ENCODE measurements at regions not wholly inside any gene's neighbourhood (a gene's known extent, or its start where the extent isn't known, plus 50 kb on each side); places are given as distances from the start of the nearest gene placed in this dataset.
A peak's percentile ranks its signal among the peaks of the same experiment; 100 is the strongest.

- no peaks in the 10 kb centered on the region for H3K36me3 ChIP-seq (ENCODE audit: insufficient read depth, low read length)
- Mint-ChIP-seq H3K27me3 (ENCODE audit: low read depth, unreplicated experiment) (no peaks in the 10 kb centered on the region), H3K9me3 (ENCODE audit: unreplicated experiment) (no peaks in the 10 kb centered on the region), H3K36me3 (ENCODE audit: low read depth, unreplicated experiment) (no peaks in the 10 kb centered on the region), H3K4me1 (ENCODE audit: low read depth, unreplicated experiment) (no peaks in the 10 kb centered on the region), H3K4me3 (ENCODE audit: unreplicated experiment) (no peak overlapping the region), H3K27ac (ENCODE audit: unreplicated experiment) (no peak overlapping the region)
- no peaks in the 10 kb centered on the region for H4K20me1 ChIP-seq (ENCODE audit: insufficient read depth, low read length)
- FAIRE-seq (no peak), DNase-seq (ENCODE audit: low read depth) (peak; percentile 18)
- H3K27me3 ChIP-seq (ENCODE audit: insufficient read depth, low read length), result no peaks in the 10 kb centered on the region
- H3K79me2 ChIP-seq (ENCODE audit: insufficient read depth, low read length), result no peaks in the 10 kb centered on the region
- no peak overlapping the region for H2AFZ ChIP-seq (ENCODE audit: low read depth, low read length)
- H3K4me2 ChIP-seq (ENCODE audit: low read length), result no peak overlapping the region
- H3K4me1 ChIP-seq (ENCODE audit: insufficient read depth, low read length), result no peaks in the 10 kb centered on the region
- no peak overlapping the region for H3K27ac ChIP-seq (ENCODE audit: low read depth, low read length)
- no peak for TF ChIP-seq CTCF (IDR thresholded peaks at IDR 0.05; ENCODE audit: insufficient read depth, low read depth, low read length)
- TF ChIP-seq EZH2 (IDR thresholded peaks at IDR 0.05; ENCODE audit: insufficient read depth, low read length), result no peak
- no peak overlapping the region for H3K4me3 ChIP-seq (ENCODE audit: insufficient read depth, low read depth, low read length)
- H3K9me3 ChIP-seq (ENCODE audit: insufficient read depth, low read depth, low read length), result no peaks in the 10 kb centered on the region
- no peak overlapping the region for H3K9ac ChIP-seq (ENCODE audit: low read length)
These were observed 2104.9 kb downstream of the PCDH9 start for GRCh38 chr13:65125236-65125635.

GRCh38 chr13:65112531-65112941 is 2117.6 kb downstream of the PCDH9 start:
- FAIRE-seq (peak; percentile 67), DNase-seq (ENCODE audit: low read depth) (peak; percentile 53)
- H3K36me3 Mint-ChIP-seq (ENCODE audit: low read depth, unreplicated experiment), result no peaks in the 10 kb centered on the region

More at GRCh38 chr13:65112531-65112941, 2117.6 kb downstream of the PCDH9 start:
- H3K27me3 Mint-ChIP-seq (ENCODE audit: low read depth, unreplicated experiment), result no peaks in the 10 kb centered on the region
- H3K4me1 Mint-ChIP-seq (ENCODE audit: low read depth, unreplicated experiment), result peaks cover 11% of the 10 kb centered on the region
- Histone ChIP-seq H3K9ac (ENCODE audit: low read length) (no peak overlapping the region), H2AFZ (ENCODE audit: low read depth, low read length) (no peak overlapping the region), H3K27ac (ENCODE audit: low read depth, low read length) (peak overlapping the region; percentile 34), H3K4me1 (ENCODE audit: insufficient read depth, low read length) (peaks cover 9% of the 10 kb centered on the region), H3K36me3 (ENCODE audit: insufficient read depth, low read length) (no peaks in the 10 kb centered on the region), H3K79me2 (ENCODE audit: insufficient read depth, low read length) (no peaks in the 10 kb centered on the region), H3K4me3 (ENCODE audit: insufficient read depth, low read depth, low read length) (no peak overlapping the region), H3K9me3 (ENCODE audit: insufficient read depth, low read depth, low read length) (no peaks in the 10 kb centered on the region), H4K20me1 (ENCODE audit: insufficient read depth, low read length) (no peaks in the 10 kb centered on the region), H3K27me3 (ENCODE audit: insufficient read depth, low read length) (no peaks in the 10 kb centered on the region), H3K4me2 (ENCODE audit: low read length) (peak overlapping the region; percentile 66)
- H3K4me3 Mint-ChIP-seq (ENCODE audit: unreplicated experiment), result no peak overlapping the region
- no peak for TF ChIP-seq CTCF (IDR thresholded peaks at IDR 0.05; ENCODE audit: insufficient read depth, low read depth, low read length)
- peaks cover 7% of the 10 kb centered on the region for H3K9me3 Mint-ChIP-seq (ENCODE audit: unreplicated experiment)
- no peak overlapping the region for H3K27ac Mint-ChIP-seq (ENCODE audit: unreplicated experiment)

Data from astrocyte (in vitro differentiated cells and primary cell).